AG09319 (cell line): ENCODE measurements at regions not wholly inside any gene's neighbourhood (a gene's known extent, or its start where the extent isn't known, plus 50 kb on each side); places are given as distances from the start of the nearest gene placed in this dataset.

Experiments
- DNase-seq: peaks from one replicate; pipeline ENCODE4 v3.0.0-alpha.2; 2010; ENCODE audit warnings: low read depth; ENCODE audit errors: extremely low read depth
- CTCF ChIP-seq: IDR thresholded peaks from 2 replicates; pipeline ENCODE4 v1.5.1; 2011; ENCODE audit warnings: low read depth, mild to moderate bottlenecking, inconsistent platforms, low read length, moderate library complexity

- no peak for TF ChIP-seq CTCF
- DNase-seq: no peak
These were observed 72.4 kb upstream of the HAAO start for GRCh38 chr2:42864641-42865280.

- no peak for DNase-seq
- no peak for TF ChIP-seq CTCF
These were observed 71.8 kb upstream of the HAAO start for GRCh38 chr2:42864222-42864621.

- TF ChIP-seq CTCF: no peak
- DNase-seq: no peak
These were observed 71.4 kb upstream of the HAAO start for GRCh38 chr2:42863751-42864150.

- no peak for TF ChIP-seq CTCF
- DNase-seq: no peak
These were observed 70.9 kb upstream of the HAAO start for GRCh38 chr2:42863320-42863719.

DNA sequence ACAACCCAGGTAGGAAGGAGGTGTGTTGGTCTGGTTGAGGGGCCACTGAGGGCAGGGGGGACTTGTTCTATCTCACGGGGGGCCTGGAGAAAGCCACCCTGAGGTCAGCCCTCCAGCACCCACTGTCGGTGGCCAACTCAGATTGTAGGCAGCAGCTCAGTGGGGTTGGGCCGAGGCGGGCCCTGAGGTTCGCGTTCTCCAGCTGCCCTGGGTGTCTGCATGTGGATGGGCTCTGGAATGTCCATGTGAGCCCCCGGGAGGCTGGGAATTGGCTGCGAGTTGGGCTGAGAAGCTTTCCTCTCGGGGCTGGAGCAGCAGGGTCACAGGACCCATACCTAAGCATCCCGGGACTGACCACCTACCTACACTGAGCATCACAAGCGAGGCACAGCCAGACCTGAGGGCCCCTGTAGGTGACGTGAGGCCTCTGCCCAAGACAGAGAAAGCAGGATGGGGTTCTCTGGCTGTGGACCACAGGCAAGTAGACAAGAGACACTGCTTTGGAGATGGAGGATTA lies 70.3 kb upstream of the HAAO start:
- DNase-seq: no peak
- TF ChIP-seq CTCF: no peak

DNA sequence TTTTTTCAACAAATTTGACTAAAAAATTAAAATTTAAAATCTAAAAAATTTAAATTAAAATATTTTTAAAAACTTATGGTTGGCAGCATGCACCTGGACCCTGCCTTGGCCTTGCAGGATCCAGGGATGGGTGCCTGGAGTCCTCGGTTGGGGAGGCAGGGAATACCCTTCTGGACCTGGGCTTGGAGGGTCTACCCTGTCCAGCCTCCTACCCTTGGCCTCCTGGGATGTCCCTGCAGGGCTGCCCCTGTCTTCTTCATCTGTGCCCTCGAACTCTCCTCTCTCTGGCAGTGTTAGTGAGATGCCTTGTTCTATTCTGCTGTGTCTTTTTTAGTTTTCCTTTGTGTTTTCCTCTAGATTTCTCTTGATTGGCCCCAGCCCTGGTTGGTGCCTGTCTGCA lies 68.9 kb upstream of the HAAO start:
- no peak for DNase-seq
- TF ChIP-seq CTCF: no peak

DNA sequence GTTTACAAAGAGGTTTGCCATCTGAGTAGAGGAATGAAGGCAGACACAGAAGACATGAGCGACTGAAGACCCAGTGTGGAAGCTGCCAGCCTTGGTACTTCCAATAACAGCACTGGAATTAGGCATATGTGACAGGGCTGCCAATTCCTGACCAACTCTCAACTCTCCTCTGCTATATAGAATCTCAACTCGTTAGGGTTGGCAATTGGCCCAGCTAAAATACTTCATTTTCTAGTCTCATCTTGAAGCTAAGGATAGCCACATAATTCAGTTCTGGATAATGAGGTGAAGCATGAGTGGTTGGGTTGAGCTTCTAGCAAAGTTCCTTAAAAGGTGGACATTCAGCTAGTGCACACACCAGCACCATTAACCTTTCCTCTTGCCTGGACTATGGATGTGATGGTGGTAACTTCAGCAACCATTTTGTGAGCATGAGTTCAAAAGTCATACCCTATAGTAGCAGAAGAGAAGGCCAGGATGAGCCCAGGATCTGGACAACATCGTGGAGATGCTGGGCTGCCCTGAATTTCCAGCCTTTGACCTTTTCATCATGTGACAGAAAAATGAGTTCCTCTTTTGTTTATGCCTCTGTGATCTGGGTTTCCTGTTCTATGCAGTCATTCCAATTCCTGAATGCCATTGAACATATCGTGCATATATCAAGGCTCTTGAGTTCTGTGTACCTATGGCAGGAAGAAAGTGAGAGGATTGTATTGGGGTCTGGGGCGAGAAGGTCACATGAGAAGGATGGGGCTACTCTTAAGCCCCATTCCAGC lies 68.1 kb upstream of the HAAO start:
- no peak for DNase-seq
- TF ChIP-seq CTCF: no peak
